ENCODE measurements at regions not wholly inside any gene's neighbourhood (a gene's known extent, or its start where the extent isn't known, plus 50 kb on each side); places are given as distances from the start of the nearest gene placed in this dataset.
"Not testable (repeated sequence)": the region's sequence is repeated elsewhere in the genome, so short reads cannot be mapped to it uniquely, and the experiment has no call there.

DNA sequence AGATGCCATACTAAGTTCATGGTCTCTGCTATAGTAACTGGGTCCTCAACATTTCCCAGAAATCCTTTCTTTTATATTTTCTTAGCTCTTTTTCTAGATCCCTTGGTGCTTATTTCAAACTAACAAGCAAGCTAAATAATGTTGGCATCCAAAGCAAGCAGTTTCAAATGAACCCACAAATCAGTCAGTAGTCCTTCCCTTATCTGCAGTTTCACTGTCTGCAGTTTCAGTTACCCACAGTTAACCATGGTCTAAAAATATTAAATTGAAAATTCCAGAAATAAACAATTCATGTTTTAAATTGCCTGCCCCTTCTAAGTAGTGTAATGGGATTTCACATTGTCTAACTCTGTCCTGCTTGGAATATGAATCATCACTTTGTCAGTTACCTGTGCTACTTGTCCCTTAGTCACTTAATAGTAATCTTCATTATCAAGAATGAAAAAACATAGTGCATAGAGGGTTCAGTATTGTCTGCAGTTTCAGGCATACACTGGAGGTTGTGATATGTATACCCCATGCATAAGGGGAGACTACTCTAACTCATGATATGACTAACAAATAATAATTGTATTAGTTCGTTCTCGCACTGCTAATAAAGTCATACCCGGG lies 633.7 kb downstream of the MECOM start:
- 98% methylated on average over 3 of the region's 3 CpGs for WGBS
- Histone ChIP-seq H3K27ac (ENCODE audit: low read depth in 1 of 2, low read length in 1 of 2) (no peak overlapping the region), H3K4me3 (ENCODE audit: low read length in 2 of 2) (no peak overlapping the region), H3K27me3 (ENCODE audit: control insufficient read depth in 2 of 2, insufficient read depth in 1 of 2, low read length in 1 of 2) (no peaks in the 10 kb centered on the region), H3K4me1 (ENCODE audit: control insufficient read depth in 2 of 2, insufficient read depth in 2 of 2, low read length in 2 of 2) (no peaks in the 10 kb centered on the region), H3K9me3 (ENCODE audit: control insufficient read depth in 2 of 2, insufficient read depth in 1 of 2, low read length in 1 of 2) (no peaks in the 10 kb centered on the region), H3K36me3 (ENCODE audit: control insufficient read depth in 2 of 2, insufficient read depth in 2 of 2, low read length in 1 of 2) (no peaks in the 10 kb centered on the region)
- DNase-seq (ENCODE audit: low read depth in 6 of 9, low spot score in 9 of 9): no peak

DNA sequence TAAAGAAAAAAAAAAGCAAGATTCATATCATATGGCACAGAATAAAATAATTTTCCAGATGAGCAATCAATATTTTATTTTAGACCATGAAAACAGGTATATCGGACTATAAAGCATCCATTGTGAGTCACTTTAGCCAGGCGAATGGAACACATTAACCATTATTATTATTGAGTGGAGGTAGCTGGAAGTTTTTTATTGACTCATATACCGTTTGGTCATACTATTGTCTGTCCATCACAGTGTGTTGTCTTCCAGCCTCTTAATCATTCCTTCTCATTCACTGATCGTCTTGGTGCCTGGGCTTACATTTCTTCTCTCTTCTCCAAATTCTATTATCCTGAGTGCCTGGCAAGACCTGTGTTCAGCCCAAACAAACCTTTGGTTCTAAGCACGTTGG lies 634.8 kb downstream of the MECOM start:
- no peaks in the 10 kb centered on the region for H3K4me1 ChIP-seq (ENCODE audit: control insufficient read depth in 2 of 2, insufficient read depth in 2 of 2, low read length in 2 of 2)
- no peaks in the 10 kb centered on the region for H3K9me3 ChIP-seq (ENCODE audit: control insufficient read depth in 2 of 2, insufficient read depth in 1 of 2, low read length in 1 of 2)
- no peak overlapping the region for H3K27ac ChIP-seq (ENCODE audit: low read depth in 1 of 2, low read length in 1 of 2)
- no peaks in the 10 kb centered on the region for H3K27me3 ChIP-seq (ENCODE audit: control insufficient read depth in 2 of 2, insufficient read depth in 1 of 2, low read length in 1 of 2)
- H3K36me3 ChIP-seq (ENCODE audit: control insufficient read depth in 2 of 2, insufficient read depth in 2 of 2, low read length in 1 of 2): no peaks in the 10 kb centered on the region
- no peak for DNase-seq (ENCODE audit: low read depth in 6 of 9, low spot score in 9 of 9)
- no peak overlapping the region for H3K4me3 ChIP-seq (ENCODE audit: low read length in 2 of 2)
- WGBS: 94% methylated on average over 5 of the region's 5 CpGs

DNA sequence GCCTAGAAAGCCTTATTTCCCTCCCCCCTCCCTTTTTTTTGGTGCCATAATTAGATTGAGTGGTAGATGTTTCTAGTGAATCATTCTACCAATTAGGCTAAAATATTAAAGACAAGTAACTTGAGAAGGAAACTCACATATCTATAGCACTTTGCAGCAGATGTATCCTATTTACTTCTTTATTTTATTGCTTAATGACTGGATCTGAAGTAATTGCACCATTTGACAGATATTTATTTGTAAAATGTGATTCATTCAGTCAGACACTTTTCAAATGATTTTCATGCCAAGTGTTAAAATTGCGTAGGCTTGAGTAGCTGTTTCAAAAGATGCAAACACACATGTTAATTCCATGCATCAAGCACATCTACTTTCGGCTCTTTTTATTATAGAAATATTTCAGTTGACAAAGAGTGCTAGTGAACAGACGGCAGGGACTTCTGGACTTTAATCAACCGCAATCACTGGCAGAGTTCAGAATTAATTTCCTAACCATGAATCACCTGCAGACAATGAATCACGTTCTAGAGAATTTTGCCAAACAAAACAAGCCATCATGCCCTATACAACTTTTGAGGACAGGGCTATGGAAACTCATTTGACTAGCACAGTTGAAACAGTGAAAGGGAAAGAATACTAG lies 636.8 kb downstream of the MECOM start:
- WGBS: 81% methylated on average over 5 of the region's 5 CpGs
- Histone ChIP-seq H3K4me1 (ENCODE audit: control insufficient read depth in 2 of 2, insufficient read depth in 2 of 2, low read length in 2 of 2) (no peaks in the 10 kb centered on the region), H3K36me3 (ENCODE audit: control insufficient read depth in 2 of 2, insufficient read depth in 2 of 2, low read length in 1 of 2) (no peaks in the 10 kb centered on the region), H3K27me3 (ENCODE audit: control insufficient read depth in 2 of 2, insufficient read depth in 1 of 2, low read length in 1 of 2) (no peaks in the 10 kb centered on the region), H3K9me3 (ENCODE audit: control insufficient read depth in 2 of 2, insufficient read depth in 1 of 2, low read length in 1 of 2) (no peaks in the 10 kb centered on the region), H3K27ac (ENCODE audit: low read depth in 1 of 2, low read length in 1 of 2) (no peak overlapping the region), H3K4me3 (ENCODE audit: low read length in 2 of 2) (no peak overlapping the region)
- DNase-seq (ENCODE audit: low read depth in 6 of 9, low spot score in 9 of 9): no peak

DNA sequence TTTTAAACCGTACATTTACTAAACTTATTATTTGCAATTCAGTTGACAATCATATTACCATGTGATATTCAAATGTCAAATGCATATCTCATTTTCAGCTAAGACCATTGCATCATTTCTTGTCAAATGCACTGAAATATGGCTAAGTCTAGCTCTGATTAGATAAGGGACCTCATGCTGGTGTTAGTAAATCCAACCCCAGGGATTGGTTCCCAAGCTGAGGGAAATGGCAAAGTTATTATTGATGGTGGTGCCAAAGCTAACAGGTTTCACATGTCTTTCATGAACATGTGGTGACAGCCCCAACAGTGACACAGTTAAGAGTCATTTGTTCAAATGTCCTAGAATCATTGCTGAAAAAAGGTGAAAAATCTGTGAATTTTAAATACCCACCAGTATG lies 641.1 kb downstream of the MECOM start:
- WGBS: 95% methylated on average over 1 of the region's 1 CpG

DNA sequence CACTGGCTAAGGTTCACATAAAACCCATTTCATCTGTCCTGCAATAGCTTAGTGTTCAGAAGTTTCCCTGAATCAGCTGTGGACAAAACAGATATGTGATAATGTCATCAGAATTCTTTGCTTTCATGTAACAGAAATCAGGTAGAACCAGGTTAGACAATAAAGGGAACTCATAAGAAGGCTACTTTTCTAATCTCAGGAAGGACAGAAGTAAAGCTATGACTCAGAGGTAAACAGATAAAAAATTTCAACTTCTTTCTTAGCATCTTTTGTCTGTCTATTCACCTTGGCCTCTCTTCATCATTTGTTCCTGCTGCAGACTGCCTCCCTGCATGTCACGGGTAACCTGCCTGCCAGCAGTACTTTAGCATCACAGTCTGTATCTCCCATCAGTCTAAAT lies 643.1 kb downstream of the MECOM start:
- Histone ChIP-seq H3K27ac (ENCODE audit: low read depth in 1 of 2, low read length in 1 of 2) (no peak overlapping the region), H3K4me1 (ENCODE audit: control insufficient read depth in 2 of 2, insufficient read depth in 2 of 2, low read length in 2 of 2) (no peaks in the 10 kb centered on the region), H3K27me3 (ENCODE audit: control insufficient read depth in 2 of 2, insufficient read depth in 1 of 2, low read length in 1 of 2) (no peaks in the 10 kb centered on the region), H3K36me3 (ENCODE audit: control insufficient read depth in 2 of 2, insufficient read depth in 2 of 2, low read length in 1 of 2) (no peaks in the 10 kb centered on the region), H3K9me3 (ENCODE audit: control insufficient read depth in 2 of 2, insufficient read depth in 1 of 2, low read length in 1 of 2) (no peaks in the 10 kb centered on the region), H3K4me3 (ENCODE audit: low read length in 2 of 2) (no peak overlapping the region)
- DNase-seq (ENCODE audit: low read depth in 6 of 9, low spot score in 9 of 9): no peak
- 97% methylated on average over 1 of the region's 1 CpG for WGBS

More for the DNA sequence above, 641.1 kb downstream of the MECOM start:
- Histone ChIP-seq H3K4me1 (ENCODE audit: control insufficient read depth in 2 of 2, insufficient read depth in 2 of 2, low read length in 2 of 2) (no peaks in the 10 kb centered on the region), H3K9me3 (ENCODE audit: control insufficient read depth in 2 of 2, insufficient read depth in 1 of 2, low read length in 1 of 2) (no peaks in the 10 kb centered on the region), H3K27me3 (ENCODE audit: control insufficient read depth in 2 of 2, insufficient read depth in 1 of 2, low read length in 1 of 2) (no peaks in the 10 kb centered on the region), H3K36me3 (ENCODE audit: control insufficient read depth in 2 of 2, insufficient read depth in 2 of 2, low read length in 1 of 2) (no peaks in the 10 kb centered on the region), H3K27ac (ENCODE audit: low read depth in 1 of 2, low read length in 1 of 2) (no peak overlapping the region), H3K4me3 (ENCODE audit: low read length in 2 of 2) (no peak overlapping the region)
- no peak for DNase-seq (ENCODE audit: low read depth in 6 of 9, low spot score in 9 of 9)

DNA sequence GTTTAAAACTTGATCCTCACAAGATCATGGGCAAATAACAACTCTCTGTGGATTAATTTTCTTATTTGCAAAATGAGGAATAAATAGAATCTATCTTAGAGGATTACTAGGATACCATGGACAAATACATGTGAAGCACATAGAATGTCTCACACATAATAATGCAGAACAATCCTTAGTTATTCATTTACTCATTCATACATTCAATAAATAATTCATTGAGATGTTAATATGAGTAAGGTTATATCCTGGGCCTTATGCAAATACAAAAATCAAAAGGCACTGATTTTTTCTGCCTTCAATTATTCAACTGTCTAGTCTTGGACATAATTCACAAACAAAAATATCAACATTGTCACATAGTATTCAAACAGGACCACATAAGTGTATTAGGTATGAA lies 654.1 kb downstream of the MECOM start:
- Histone ChIP-seq H3K4me1 (ENCODE audit: control insufficient read depth in 2 of 2, insufficient read depth in 2 of 2, low read length in 2 of 2) (no peaks in the 10 kb centered on the region), H3K27ac (ENCODE audit: low read depth in 1 of 2, low read length in 1 of 2) (no peak overlapping the region), H3K36me3 (ENCODE audit: control insufficient read depth in 2 of 2, insufficient read depth in 2 of 2, low read length in 1 of 2) (no peaks in the 10 kb centered on the region), H3K27me3 (ENCODE audit: control insufficient read depth in 2 of 2, insufficient read depth in 1 of 2, low read length in 1 of 2) (no peaks in the 10 kb centered on the region), H3K4me3 (ENCODE audit: low read length in 2 of 2) (no peak overlapping the region), H3K9me3 (ENCODE audit: control insufficient read depth in 2 of 2, insufficient read depth in 1 of 2, low read length in 1 of 2) (no peaks in the 10 kb centered on the region)
- DNase-seq (ENCODE audit: low read depth in 6 of 9, low spot score in 9 of 9): no peak

DNA sequence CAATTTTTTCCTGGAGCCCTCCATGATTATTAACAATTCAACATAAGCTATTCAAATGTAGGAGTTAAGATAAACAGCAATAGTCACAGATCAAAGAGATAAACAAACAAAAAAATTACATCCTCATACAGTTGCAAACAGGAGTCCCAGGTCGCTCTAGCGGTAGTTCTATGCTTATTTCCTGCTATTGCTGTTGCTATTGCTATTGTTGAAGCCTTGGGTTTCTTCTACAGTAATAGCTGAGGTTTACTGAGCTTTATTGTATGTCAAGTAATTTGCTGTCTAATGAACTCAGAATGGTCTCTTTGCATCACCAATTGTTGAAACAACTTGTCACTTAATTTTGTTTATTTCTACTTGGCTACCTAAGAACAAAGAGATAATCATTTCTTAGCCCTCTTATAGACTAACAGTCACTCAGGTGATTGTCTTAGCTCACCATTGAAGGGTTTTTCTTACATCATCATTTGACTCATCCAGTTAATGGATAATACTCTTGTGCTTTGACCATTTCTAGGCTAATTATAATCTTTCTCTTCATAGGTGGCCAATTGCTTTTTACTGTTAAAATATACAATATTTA lies 654.6 kb downstream of the MECOM start:
- 45% methylated on average over 2 of the region's 2 CpGs for WGBS
- Histone ChIP-seq H3K27ac (ENCODE audit: low read depth in 1 of 2, low read length in 1 of 2) (no peak overlapping the region), H3K9me3 (ENCODE audit: control insufficient read depth in 2 of 2, insufficient read depth in 1 of 2, low read length in 1 of 2) (no peaks in the 10 kb centered on the region), H3K4me3 (ENCODE audit: low read length in 2 of 2) (no peak overlapping the region), H3K27me3 (ENCODE audit: control insufficient read depth in 2 of 2, insufficient read depth in 1 of 2, low read length in 1 of 2) (no peaks in the 10 kb centered on the region), H3K4me1 (ENCODE audit: control insufficient read depth in 2 of 2, insufficient read depth in 2 of 2, low read length in 2 of 2) (no peaks in the 10 kb centered on the region), H3K36me3 (ENCODE audit: control insufficient read depth in 2 of 2, insufficient read depth in 2 of 2, low read length in 1 of 2) (no peaks in the 10 kb centered on the region)
- no peak for DNase-seq (ENCODE audit: low read depth in 6 of 9, low spot score in 9 of 9)

DNA sequence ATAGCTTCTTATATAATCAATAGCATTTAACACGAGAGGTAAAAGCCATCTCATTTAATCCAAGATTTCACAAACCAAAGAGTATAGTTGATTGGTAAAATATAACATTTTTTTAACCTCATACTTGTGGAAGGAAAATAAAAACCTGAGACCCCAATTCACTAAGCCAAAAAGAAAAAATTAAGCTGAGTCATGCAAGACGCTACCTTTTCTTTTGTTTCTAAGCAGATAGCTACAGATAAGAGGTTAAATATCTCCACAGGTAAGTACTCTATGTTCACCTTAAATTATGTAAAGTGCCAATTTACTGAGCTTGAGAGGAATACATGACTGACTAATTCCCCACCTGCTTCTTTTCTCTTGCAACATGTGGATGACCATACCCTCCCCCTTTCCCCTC lies 656.4 kb downstream of the MECOM start:
- no peak for DNase-seq (ENCODE audit: low read depth in 6 of 9, low spot score in 9 of 9)
- no peaks in the 10 kb centered on the region for H3K9me3 ChIP-seq (ENCODE audit: control insufficient read depth in 2 of 2, insufficient read depth in 1 of 2, low read length in 1 of 2)
- H3K36me3 ChIP-seq (ENCODE audit: control insufficient read depth in 2 of 2, insufficient read depth in 2 of 2, low read length in 1 of 2): no peaks in the 10 kb centered on the region
- no peak overlapping the region for H3K4me3 ChIP-seq (ENCODE audit: low read length in 2 of 2)
- no peaks in the 10 kb centered on the region for H3K4me1 ChIP-seq (ENCODE audit: control insufficient read depth in 2 of 2, insufficient read depth in 2 of 2, low read length in 2 of 2)
- H3K27ac ChIP-seq (ENCODE audit: low read depth in 1 of 2, low read length in 1 of 2): no peak overlapping the region
- no peaks in the 10 kb centered on the region for H3K27me3 ChIP-seq (ENCODE audit: control insufficient read depth in 2 of 2, insufficient read depth in 1 of 2, low read length in 1 of 2)
- 89% methylated on average over 2 of the region's 2 CpGs for WGBS

DNA sequence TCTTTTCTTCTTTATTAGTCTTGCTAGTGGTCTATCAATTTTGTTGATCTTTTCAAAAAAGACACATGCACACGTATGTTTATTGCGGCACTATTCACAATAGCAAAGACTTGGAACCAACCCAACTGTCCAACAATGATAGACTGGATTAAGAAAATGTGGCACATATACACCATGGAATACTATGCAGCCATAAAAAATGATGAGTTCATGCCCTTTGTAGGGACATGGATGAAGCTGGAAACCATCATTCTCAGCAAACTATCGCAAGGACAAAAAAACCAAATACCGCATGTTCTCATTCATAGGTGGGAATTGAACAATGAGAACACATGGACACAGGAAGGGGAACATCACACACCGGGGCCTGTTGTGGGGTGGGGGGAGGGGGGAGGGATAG lies 657.1 kb downstream of the MECOM start:
- H3K4me3 ChIP-seq (ENCODE audit: low read length in 2 of 2); H3K9me3 ChIP-seq (ENCODE audit: control insufficient read depth in 2 of 2, insufficient read depth in 1 of 2, low read length in 1 of 2); H3K4me1 ChIP-seq (ENCODE audit: control insufficient read depth in 2 of 2, insufficient read depth in 2 of 2, low read length in 2 of 2); H3K27ac ChIP-seq (ENCODE audit: low read depth in 1 of 2, low read length in 1 of 2); H3K36me3 ChIP-seq (ENCODE audit: control insufficient read depth in 2 of 2, insufficient read depth in 2 of 2, low read length in 1 of 2); DNase-seq (ENCODE audit: low read depth in 6 of 9, low spot score in 9 of 9); H3K27me3 ChIP-seq (ENCODE audit: control insufficient read depth in 2 of 2, insufficient read depth in 1 of 2, low read length in 1 of 2): not testable (repeated sequence)
- WGBS: 93% methylated on average over 5 of the region's 5 CpGs

All from thymus (tissue), 11 donors.